Type B pancreatic cell (in vitro differentiated cells): ENCODE measurements at regions not wholly inside any gene's neighbourhood (a gene's known extent, or its start where the extent isn't known, plus 50 kb on each side); places are given as distances from the start of the nearest gene placed in this dataset.
A peak's percentile ranks its signal among the peaks of the same experiment; 100 is the strongest.

Experiments
- DNase-seq: peaks from one replicate; pipeline ENCODE4 v3.0.0; 2021; ENCODE audit warnings: mixed read lengths; ENCODE audit not compliant: unreplicated experiment; ENCODE audit errors: extremely low spot score
- H3K27ac Mint-ChIP-seq: 2 replicates; pipeline ENCODE4 v1.8.0; 2021; ENCODE audit warnings: mild to moderate bottlenecking, mixed read lengths
- H3K27me3 Mint-ChIP-seq: 2 replicates; pipeline ENCODE4 v1.8.0; 2021; ENCODE audit warnings: mixed read lengths
- H3K36me3 Mint-ChIP-seq: 2 replicates; pipeline ENCODE4 v1.8.0; 2021; ENCODE audit warnings: mixed read lengths
- H3K4me1 Mint-ChIP-seq: one replicate; pipeline ENCODE4 v1.8.0; 2021; ENCODE audit warnings: mixed read lengths; ENCODE audit not compliant: unreplicated experiment
- H3K4me3 Mint-ChIP-seq: 2 replicates; pipeline ENCODE4 v1.8.0; 2021; ENCODE audit warnings: mild to moderate bottlenecking, mixed read lengths
- H3K9me3 Mint-ChIP-seq: 2 replicates; pipeline ENCODE4 v1.8.0; 2021; ENCODE audit warnings: mixed read lengths
- TF ChIP-seq, protein P1 (sequence below): fragments of 200-600 bp; sonication (generic); conservative IDR thresholded peaks from 2 replicates; pipeline ENCODE4 v1.5.0; 2021; ENCODE audit warnings: antibody characterized with exemption, mild to moderate bottlenecking

DNA sequence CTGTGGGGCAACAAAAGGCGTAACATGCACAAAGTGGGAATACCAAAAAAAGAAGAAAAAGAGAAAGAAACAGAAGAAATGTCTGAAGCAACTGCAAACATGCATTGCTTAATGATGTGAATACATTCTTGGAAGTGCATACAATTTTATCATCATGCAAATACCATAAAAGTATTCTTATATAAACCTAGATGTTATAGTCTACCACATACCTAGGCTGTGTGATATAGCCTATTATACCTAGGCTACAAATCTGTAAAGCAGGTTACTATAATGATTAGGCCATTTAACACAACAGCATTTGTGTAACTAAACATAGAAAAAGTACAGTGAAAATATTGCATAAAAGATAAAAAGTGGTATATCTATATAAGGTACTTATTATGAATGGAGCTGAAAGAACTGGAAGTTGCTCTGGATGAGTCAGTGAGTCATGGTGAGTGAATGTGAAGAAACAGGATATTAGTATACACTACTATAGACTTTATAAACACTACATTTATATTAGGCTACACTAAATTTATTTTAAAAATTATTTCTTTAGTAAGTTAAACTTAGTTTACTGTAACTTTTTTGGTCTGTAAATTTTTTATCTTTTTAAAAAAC is 319.4 kb upstream of the KCNH7 start:
- peaks cover 5% of the 10 kb centered on the region for H3K9me3 Mint-ChIP-seq
- H3K4me3 Mint-ChIP-seq = no peak overlapping the region
- no peaks in the 10 kb centered on the region for H3K4me1 Mint-ChIP-seq
- TF ChIP-seq, protein P1, sequence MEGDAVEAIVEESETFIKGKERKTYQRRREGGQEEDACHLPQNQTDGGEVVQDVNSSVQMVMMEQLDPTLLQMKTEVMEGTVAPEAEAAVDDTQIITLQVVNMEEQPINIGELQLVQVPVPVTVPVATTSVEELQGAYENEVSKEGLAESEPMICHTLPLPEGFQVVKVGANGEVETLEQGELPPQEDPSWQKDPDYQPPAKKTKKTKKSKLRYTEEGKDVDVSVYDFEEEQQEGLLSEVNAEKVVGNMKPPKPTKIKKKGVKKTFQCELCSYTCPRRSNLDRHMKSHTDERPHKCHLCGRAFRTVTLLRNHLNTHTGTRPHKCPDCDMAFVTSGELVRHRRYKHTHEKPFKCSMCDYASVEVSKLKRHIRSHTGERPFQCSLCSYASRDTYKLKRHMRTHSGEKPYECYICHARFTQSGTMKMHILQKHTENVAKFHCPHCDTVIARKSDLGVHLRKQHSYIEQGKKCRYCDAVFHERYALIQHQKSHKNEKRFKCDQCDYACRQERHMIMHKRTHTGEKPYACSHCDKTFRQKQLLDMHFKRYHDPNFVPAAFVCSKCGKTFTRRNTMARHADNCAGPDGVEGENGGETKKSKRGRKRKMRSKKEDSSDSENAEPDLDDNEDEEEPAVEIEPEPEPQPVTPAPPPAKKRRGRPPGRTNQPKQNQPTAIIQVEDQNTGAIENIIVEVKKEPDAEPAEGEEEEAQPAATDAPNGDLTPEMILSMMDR = no peak
- H3K36me3 Mint-ChIP-seq = no peaks in the 10 kb centered on the region
- H3K27me3 Mint-ChIP-seq = no peaks in the 10 kb centered on the region
- no peak overlapping the region for H3K27ac Mint-ChIP-seq
- no peak for DNase-seq

DNA sequence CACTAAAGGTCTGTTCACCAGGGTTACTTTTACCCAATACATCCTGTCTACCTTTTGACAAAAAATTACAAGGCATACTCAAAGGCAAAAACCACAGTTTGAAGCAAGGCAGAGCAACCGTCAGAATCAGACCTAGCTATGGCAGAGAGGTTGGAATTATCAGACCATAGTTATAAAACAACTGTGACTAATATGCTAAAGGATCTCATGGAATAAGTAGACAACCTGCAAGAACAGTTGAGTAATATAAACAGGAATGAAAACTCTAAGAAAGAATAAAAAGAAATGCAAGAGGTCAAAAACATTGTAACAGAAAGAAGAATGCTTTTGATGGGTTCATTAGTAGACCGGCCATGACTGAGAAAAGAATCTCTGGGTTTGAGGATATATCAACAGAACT is 318.8 kb upstream of the KCNH7 start:
- no peak overlapping the region for H3K4me3 Mint-ChIP-seq
- H3K36me3 Mint-ChIP-seq = no peaks in the 10 kb centered on the region
- H3K4me1 Mint-ChIP-seq = no peaks in the 10 kb centered on the region
- peaks cover 5% of the 10 kb centered on the region for H3K9me3 Mint-ChIP-seq
- TF ChIP-seq, protein P1 = no peak
- no peaks in the 10 kb centered on the region for H3K27me3 Mint-ChIP-seq
- H3K27ac Mint-ChIP-seq = no peak overlapping the region
- no peak for DNase-seq

DNA sequence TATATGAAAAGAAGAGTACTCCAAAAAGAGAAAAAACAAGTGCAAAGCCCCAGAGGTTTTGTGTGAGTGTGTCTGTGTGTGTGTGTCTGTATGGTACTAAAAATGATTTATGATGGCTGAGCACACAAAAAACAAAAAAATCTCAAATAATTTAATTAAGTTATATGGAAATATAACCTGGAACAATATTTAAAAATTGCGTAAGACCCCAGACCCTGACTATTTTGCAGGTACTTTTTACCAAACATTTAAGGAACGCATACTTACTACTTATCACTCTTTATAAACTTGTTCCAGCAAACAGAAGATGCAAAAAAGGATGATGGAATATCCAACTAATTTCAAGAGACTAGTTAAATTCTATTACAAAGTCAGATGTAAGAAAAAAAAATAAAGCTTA is 317.4 kb upstream of the KCNH7 start:
- TF ChIP-seq, protein P1 = no peak
- Mint-ChIP-seq H3K9me3 (peaks cover 5% of the 10 kb centered on the region), H3K4me3 (no peak overlapping the region), H3K27me3 (no peaks in the 10 kb centered on the region), H3K36me3 (no peaks in the 10 kb centered on the region), H3K27ac (no peak overlapping the region), H3K4me1 (no peaks in the 10 kb centered on the region)
- DNase-seq = no peak

DNA sequence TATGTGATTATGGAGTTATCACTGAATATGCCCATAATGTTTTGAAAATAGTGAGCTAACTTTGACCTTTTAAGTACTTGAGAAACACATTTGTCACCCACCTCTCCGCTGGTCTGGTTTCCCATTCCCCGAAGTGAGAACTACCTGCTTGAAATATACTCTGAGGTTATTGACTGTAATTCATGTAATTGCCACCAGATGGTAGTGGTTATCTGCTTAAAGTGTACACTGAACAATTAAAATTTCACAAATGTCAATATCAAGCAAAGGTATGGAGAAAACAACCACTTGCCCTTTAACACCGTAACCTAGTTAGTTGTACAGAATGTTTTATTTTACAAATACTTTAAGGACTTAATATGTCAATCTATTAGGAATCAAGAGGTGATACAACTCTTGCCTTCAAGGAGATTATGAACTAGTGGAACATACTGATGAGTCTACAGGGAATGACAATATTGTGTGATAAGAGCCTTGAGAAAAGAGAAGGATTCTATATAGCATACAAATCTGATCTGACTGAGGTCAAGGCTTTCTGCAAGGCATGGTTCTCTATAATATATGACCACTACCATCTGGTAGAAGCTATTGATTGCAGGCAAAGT is 316.8 kb upstream of the KCNH7 start:
- Mint-ChIP-seq H3K27me3 (no peaks in the 10 kb centered on the region), H3K4me1 (no peaks in the 10 kb centered on the region), H3K9me3 (peaks cover 5% of the 10 kb centered on the region), H3K4me3 (no peak overlapping the region), H3K27ac (no peak overlapping the region), H3K36me3 (no peaks in the 10 kb centered on the region)
- no peak for DNase-seq
- TF ChIP-seq, protein P1 = peak; percentile 82

DNA sequence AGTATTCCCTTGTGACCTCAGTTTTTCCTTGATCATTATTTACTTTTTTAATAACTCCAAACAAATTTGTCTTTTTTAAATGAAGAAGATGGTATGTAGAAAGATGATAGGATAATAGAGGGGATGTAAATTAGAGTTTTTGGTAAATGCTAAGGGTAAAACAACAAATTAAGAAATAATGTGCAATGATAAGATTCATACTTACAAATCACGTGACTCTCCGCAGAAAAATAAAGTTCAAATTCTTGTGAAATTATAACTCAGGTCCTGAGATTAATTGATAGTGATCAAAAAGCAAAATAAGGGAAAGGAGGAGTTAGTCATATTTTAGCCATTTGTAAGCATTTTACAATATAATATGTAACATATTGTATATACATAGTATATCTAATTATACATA is 304.1 kb upstream of the KCNH7 start:
- Mint-ChIP-seq H3K9me3 (no peaks in the 10 kb centered on the region), H3K27ac (no peak overlapping the region), H3K4me1 (no peaks in the 10 kb centered on the region), H3K27me3 (no peaks in the 10 kb centered on the region), H3K4me3 (no peak overlapping the region), H3K36me3 (no peaks in the 10 kb centered on the region)
- no peak for DNase-seq
- TF ChIP-seq, protein P1 = no peak

DNA sequence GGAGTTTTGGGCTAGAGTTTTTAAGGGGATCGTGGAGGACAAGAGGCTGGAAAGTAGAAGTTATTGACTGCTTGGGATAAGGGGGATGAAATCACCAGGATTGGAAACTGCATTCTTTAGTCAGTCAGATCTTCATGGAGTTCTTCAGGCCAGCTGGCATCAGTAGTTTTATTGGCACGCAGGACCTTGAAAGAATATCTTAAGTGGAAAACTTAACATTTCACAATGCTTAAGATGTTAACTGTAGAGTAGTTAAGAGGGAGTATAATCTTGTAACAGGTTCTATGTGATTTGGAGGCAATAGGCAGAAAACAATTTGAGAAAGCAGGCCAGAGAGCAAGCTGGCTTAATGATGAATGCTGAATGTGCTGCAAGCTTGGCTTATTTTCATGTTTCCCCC is 300.4 kb upstream of the KCNH7 start:
- Mint-ChIP-seq H3K4me3 (no peak overlapping the region), H3K4me1 (no peaks in the 10 kb centered on the region), H3K9me3 (no peaks in the 10 kb centered on the region), H3K27me3 (no peaks in the 10 kb centered on the region), H3K27ac (no peak overlapping the region), H3K36me3 (no peaks in the 10 kb centered on the region)
- TF ChIP-seq, protein P1 = no peak
- DNase-seq = no peak
